ENCODE measurements at regions not wholly inside any gene's neighbourhood (a gene's known extent, or its start where the extent isn't known, plus 50 kb on each side); places are given as distances from the start of the nearest gene placed in this dataset.

DNA sequence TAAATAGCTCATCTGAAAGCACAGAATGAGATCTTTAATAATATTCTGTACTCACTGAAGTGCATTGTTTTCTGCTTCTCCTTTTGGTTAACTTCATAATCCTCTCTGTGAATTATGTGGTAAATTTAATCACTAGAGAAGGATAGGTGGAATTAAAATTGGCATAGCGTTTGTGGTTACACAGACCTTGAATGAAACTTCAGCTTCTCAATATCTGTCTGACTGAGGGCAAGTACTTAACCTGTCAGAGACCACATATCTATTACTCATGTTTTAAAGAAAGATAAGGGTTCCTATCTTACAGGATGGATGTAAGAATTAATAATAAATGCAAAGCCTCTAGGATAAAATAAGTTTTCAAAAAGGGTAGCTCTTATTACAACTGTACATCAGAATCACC, 861.8 kb downstream of the TRIB2 start:
- ATAC-seq (no peak), DNase-seq (ENCODE audit: low spot score) (no peak), FAIRE-seq (no peak)
- Histone ChIP-seq H3K36me3 (replicated peaks in 1 of 2; ENCODE audit: control insufficient read depth in 1 of 2, insufficient read depth in 2 of 2, low read length in 2 of 2) (no peaks in the 10 kb centered on the region), H4K20me1 (ENCODE audit: insufficient read depth, low read length) (no peaks in the 10 kb centered on the region), H3K9ac (ENCODE audit: insufficient read depth, low read depth, low read length) (no peak overlapping the region), H3K27me3 (ENCODE audit: control insufficient read depth in 1 of 2, insufficient read depth in 2 of 2, low read length in 2 of 2) (no peaks in the 10 kb centered on the region), H2AFZ (ENCODE audit: low read length) (no peak overlapping the region), H3K9me3 (ENCODE audit: low read length) (peaks cover 64% of the 10 kb centered on the region), H3K27ac (ENCODE audit: extremely low read length, insufficient read depth, low read length) (no peak overlapping the region), H3K4me1 (ENCODE audit: insufficient read depth, low read length) (no peaks in the 10 kb centered on the region), H3K4me2 (ENCODE audit: low read depth, low read length) (no peak overlapping the region), H3K4me3 (replicated peaks in 1 of 3; ENCODE audit: insufficient read depth in 1 of 3, low read depth in 2 of 3, low read length in 3 of 3) (no peak overlapping the region; a peak in 1 of 6 replicates), H3K79me2 (ENCODE audit: insufficient read depth, low read length) (no peaks in the 10 kb centered on the region)
- CTCF ChIA-PET (ENCODE audit: low intra/inter-chr PET ratio, low total read pairs): no interaction called here
- no TSS peak for BruUV-seq (replicated peaks)
- in situ Hi-C loops (cut with HindIII; ENCODE audit: extremely low pct_ligation_motif_present, low pct_unique_long_range_greater_than_20kb): no loop called here
- POLR2A ChIA-PET: no interaction called here
- intact Hi-C loops (cut with micrococcal nuclease; ENCODE audit: unreplicated experiment): no loop called here
- TF ChIP-seq, protein P1, sequence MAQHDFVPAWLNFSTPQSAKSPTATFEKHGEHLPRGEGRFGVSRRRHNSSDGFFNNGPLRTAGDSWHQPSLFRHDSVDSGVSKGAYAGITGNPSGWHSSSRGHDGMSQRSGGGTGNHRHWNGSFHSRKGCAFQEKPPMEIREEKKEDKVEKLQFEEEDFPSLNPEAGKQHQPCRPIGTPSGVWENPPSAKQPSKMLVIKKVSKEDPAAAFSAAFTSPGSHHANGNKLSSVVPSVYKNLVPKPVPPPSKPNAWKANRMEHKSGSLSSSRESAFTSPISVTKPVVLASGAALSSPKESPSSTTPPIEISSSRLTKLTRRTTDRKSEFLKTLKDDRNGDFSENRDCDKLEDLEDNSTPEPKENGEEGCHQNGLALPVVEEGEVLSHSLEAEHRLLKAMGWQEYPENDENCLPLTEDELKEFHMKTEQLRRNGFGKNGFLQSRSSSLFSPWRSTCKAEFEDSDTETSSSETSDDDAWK (CRISPR knock-in tag; IDR thresholded peaks at IDR 0.05): no peak
- no peak for TF ChIP-seq RARA (CRISPR knock-in tag; IDR thresholded peaks at IDR 0.05)
- TF ChIP-seq, protein P2, sequence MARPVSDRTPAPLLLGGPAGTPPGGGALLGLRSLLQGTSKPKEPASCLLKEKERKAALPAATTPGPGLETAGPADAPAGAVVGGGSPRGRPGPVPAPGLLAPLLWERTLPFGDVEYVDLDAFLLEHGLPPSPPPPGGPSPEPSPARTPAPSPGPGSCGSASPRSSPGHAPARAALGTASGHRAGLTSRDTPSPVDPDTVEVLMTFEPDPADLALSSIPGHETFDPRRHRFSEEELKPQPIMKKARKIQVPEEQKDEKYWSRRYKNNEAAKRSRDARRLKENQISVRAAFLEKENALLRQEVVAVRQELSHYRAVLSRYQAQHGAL (CRISPR knock-in tag; IDR thresholded peaks at IDR 0.05; ENCODE audit: not compliant biosample characterization): no peak
- TF ChIP-seq, protein P3, sequence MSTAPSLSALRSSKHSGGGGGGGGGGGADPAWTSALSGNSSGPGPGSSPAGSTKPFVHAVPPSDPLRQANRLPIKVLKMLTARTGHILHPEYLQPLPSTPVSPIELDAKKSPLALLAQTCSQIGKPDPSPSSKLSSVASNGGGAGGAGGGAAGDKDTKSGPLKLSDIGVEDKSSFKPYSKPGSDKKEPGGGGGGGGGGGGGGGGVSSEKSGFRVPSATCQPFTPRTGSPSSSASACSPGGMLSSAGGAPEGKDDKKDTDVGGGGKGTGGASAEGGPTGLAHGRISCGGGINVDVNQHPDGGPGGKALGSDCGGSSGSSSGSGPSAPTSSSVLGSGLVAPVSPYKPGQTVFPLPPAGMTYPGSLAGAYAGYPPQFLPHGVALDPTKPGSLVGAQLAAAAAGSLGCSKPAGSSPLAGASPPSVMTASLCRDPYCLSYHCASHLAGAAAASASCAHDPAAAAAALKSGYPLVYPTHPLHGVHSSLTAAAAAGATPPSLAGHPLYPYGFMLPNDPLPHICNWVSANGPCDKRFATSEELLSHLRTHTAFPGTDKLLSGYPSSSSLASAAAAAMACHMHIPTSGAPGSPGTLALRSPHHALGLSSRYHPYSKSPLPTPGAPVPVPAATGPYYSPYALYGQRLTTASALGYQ (CRISPR knock-in tag; IDR thresholded peaks at IDR 0.05): no peak
- TF ChIP-seq ZNF343 (CRISPR knock-in tag; IDR thresholded peaks at IDR 0.05): no peak
- no peak for TF ChIP-seq ZNF556 (CRISPR knock-in tag; IDR thresholded peaks at IDR 0.05; ENCODE audit: borderline replicate concordance)
- TF ChIP-seq, protein P4, sequence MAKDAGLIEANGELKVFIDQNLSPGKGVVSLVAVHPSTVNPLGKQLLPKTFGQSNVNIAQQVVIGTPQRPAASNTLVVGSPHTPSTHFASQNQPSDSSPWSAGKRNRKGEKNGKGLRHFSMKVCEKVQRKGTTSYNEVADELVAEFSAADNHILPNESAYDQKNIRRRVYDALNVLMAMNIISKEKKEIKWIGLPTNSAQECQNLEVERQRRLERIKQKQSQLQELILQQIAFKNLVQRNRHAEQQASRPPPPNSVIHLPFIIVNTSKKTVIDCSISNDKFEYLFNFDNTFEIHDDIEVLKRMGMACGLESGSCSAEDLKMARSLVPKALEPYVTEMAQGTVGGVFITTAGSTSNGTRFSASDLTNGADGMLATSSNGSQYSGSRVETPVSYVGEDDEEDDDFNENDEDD (CRISPR knock-in tag; IDR thresholded peaks at IDR 0.05; ENCODE audit: borderline replicate concordance): no peak
- no peak for TF ChIP-seq ZNF253 (CRISPR knock-in tag; IDR thresholded peaks at IDR 0.05; ENCODE audit: borderline replicate concordance)
- TF ChIP-seq KMT2B (CRISPR knock-in tag; IDR thresholded peaks at IDR 0.05): no peak
- TF ChIP-seq MEIS2 (CRISPR knock-in tag; IDR thresholded peaks at IDR 0.05): no peak
- TF ChIP-seq STAG1 (CRISPR knock-in tag; IDR thresholded peaks at IDR 0.05): no peak
- no peak for TF ChIP-seq HES4 (CRISPR knock-in tag; IDR thresholded peaks at IDR 0.05; ENCODE audit: borderline replicate concordance)
- TF ChIP-seq, protein P5, sequence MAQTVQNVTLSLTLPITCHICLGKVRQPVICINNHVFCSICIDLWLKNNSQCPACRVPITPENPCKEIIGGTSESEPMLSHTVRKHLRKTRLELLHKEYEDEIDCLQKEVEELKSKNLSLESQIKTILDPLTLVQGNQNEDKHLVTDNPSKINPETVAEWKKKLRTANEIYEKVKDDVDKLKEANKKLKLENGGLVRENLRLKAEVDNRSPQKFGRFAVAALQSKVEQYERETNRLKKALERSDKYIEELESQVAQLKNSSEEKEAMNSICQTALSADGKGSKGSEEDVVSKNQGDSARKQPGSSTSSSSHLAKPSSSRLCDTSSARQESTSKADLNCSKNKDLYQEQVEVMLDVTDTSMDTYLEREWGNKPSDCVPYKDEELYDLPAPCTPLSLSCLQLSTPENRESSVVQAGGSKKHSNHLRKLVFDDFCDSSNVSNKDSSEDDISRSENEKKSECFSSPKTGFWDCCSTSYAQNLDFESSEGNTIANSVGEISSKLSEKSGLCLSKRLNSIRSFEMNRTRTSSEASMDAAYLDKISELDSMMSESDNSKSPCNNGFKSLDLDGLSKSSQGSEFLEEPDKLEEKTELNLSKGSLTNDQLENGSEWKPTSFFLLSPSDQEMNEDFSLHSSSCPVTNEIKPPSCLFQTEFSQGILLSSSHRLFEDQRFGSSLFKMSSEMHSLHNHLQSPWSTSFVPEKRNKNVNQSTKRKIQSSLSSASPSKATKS (CRISPR knock-in tag; IDR thresholded peaks at IDR 0.05): no peak
- no peak for TF ChIP-seq SALL1 (CRISPR knock-in tag; IDR thresholded peaks at IDR 0.05)
- TF ChIP-seq SMYD3 (CRISPR knock-in tag; IDR thresholded peaks at IDR 0.05): no peak
- WGBS (ENCODE audit: low lambda C conversion rate): 51% methylated on average over 1 of the region's 1 CpG

Data from HepG2 (cell line).